HepG2 (cell line): ENCODE measurements at regions not wholly inside any gene's neighbourhood (a gene's known extent, or its start where the extent isn't known, plus 50 kb on each side); places are given as distances from the start of the nearest gene placed in this dataset.

Experiments used
- ATAC-seq: fragments of 200-7000 bp; cut with Tn5 transposase; 3 replicates; pipeline ENCODE4 v1.9.1; 2020; ENCODE audit warnings: mild to moderate bottlenecking, moderate library complexity
- BruUV-seq: library from RNA; stranded (reverse); fragments of 400-500 nt; replicated peaks from 2 replicates; lab custom pipeline; 2021; lab: Mats Ljungman, UMichigan
- CTCF ChIA-PET: fragments of 300-600 bp; formaldehyde crosslinking; extraction: SDS; loops from one replicate; lab custom pipeline; 2021; ENCODE audit warnings: low total read pairs, inconsistent platforms, low intra/inter-chr PET ratio; lab: Yijun Ruan, JAX
- POLR2A ChIA-PET: fragments of 350-600 bp; sonication (Branson Sonifier 250); formaldehyde crosslinking; loops from one replicate; lab custom pipeline; 2020; ENCODE audit warnings: antibody characterized with exemption, inconsistent platforms; lab: Yijun Ruan, JAX
- DNase-seq: peaks from one replicate; pipeline ENCODE4 v3.0.0-alpha.2; 2015; ENCODE audit warnings: low spot score
- FAIRE-seq: peaks from 3 replicates; lab custom pipeline; 2011; peaks lifted over from hg19 to GRCh38; lab: Jason Lieb, UNC
- H2AFZ ChIP-seq: one replicate; pipeline ENCODE4 v1.6.1; 2011; ENCODE audit warnings: low read length, inconsistent platforms
- H3K27ac ChIP-seq: fragments of 300-600 bp; 3 replicates; pipeline ENCODE4 v1.8.0; 2011; ENCODE audit warnings: mixed run types, mild to moderate bottlenecking, mixed read lengths, low read length, inconsistent platforms; ENCODE audit not compliant: insufficient read depth; ENCODE audit errors: extremely low read length
- H3K27me3 ChIP-seq, 2 experiments: fragments of 200-600 bp in 1 of 2; 2 replicates in 1 of 2; 3 replicates in 1 of 2; pipeline versions ENCODE4 v1.6.0 to v1.8.0; 2011; ENCODE audit warnings: low read length in 2 of 2, mild to moderate bottlenecking in 2 of 2, moderate library complexity in 2 of 2, inconsistent platforms in 1 of 2; ENCODE audit not compliant: insufficient read depth in 2 of 2, control insufficient read depth in 1 of 2
- H3K36me3 ChIP-seq, 2 experiments: fragments of 200-600 bp in 1 of 2; replicated peaks in 1 of 2; 2 replicates in 1 of 2; 3 replicates in 1 of 2; pipeline versions ENCODE4 v1.5.1 to v1.8.0; 2011; ENCODE audit warnings: low read length in 2 of 2, inconsistent platforms in 1 of 2; ENCODE audit not compliant: insufficient read depth in 2 of 2, control insufficient read depth in 1 of 2
- H3K4me1 ChIP-seq: 2 replicates; pipeline ENCODE4 v1.5.1; 2012; ENCODE audit warnings: low read length, inconsistent platforms; ENCODE audit not compliant: insufficient read depth
- H3K4me2 ChIP-seq: 2 replicates; pipeline ENCODE4 v1.6.0; 2011; ENCODE audit warnings: low read depth, low read length, inconsistent platforms
- H3K4me3 ChIP-seq, 3 experiments: fragments of 200-600 bp in 1 of 3; sonication (generic), shearing (Covaris generic) in 1 of 3; replicated peaks in 1 of 3; 2 replicates each; pipeline ENCODE4 v1.5.1; 2011 to 2016; ENCODE audit warnings: low read length in 3 of 3, inconsistent platforms in 2 of 3, low read depth in 2 of 3, mild to moderate bottlenecking in 2 of 3, control low read depth in 1 of 3, mixed read lengths in 1 of 3; ENCODE audit not compliant: insufficient read depth in 1 of 3
- H3K79me2 ChIP-seq: one replicate; pipeline ENCODE4 v1.6.1; 2011; ENCODE audit warnings: low read length, inconsistent platforms; ENCODE audit not compliant: insufficient read depth
- H3K9ac ChIP-seq: 2 replicates; pipeline ENCODE4 v1.6.0; 2011; ENCODE audit warnings: mild to moderate bottlenecking, low read depth, low read length, inconsistent platforms; ENCODE audit not compliant: insufficient read depth
- H3K9me3 ChIP-seq: 2 replicates; pipeline ENCODE4 v1.5.1; 2012; ENCODE audit warnings: mild to moderate bottlenecking, low read length
- H4K20me1 ChIP-seq: 2 replicates; pipeline ENCODE4 v1.6.0; 2011; ENCODE audit warnings: inconsistent platforms, mild to moderate bottlenecking, low read length, moderate library complexity; ENCODE audit not compliant: insufficient read depth
- BRF2 ChIP-seq: sonication (generic); formaldehyde crosslinking; IDR thresholded peaks from 2 replicates; pipeline ENCODE4 v1.8.1; 2022; ENCODE audit warnings: mild to moderate bottlenecking, missing genetic modification reagents
- FOXO1 ChIP-seq: sonication (generic); formaldehyde crosslinking; IDR thresholded peaks from 2 replicates; pipeline ENCODE4 v1.4.0; 2020; ENCODE audit warnings: missing genetic modification reagents
- GFI1 ChIP-seq: sonication (generic); formaldehyde crosslinking; IDR thresholded peaks from 2 replicates; pipeline ENCODE4 v1.5.0; 2020; ENCODE audit warnings: missing genetic modification reagents, mild to moderate bottlenecking, borderline replicate concordance
- GLI4 ChIP-seq: sonication (generic); formaldehyde crosslinking; IDR thresholded peaks from 2 replicates; pipeline ENCODE4 v1.5.1; 2020; ENCODE audit warnings: missing genetic modification reagents, mild to moderate bottlenecking, moderate library complexity, borderline replicate concordance
- HDAC6 ChIP-seq: fragments of 200-600 bp; sonication (generic); IDR thresholded peaks from 2 replicates; pipeline ENCODE4 v1.7.0; 2017; ENCODE audit warnings: mild to moderate bottlenecking, antibody characterized with exemption, low read length, low read depth
- KAT7 ChIP-seq: IDR thresholded peaks from 2 replicates; pipeline ENCODE4 v1.6.1; 2018; ENCODE audit warnings: borderline replicate concordance, missing compliant biosample characterization
- MLLT10 ChIP-seq: sonication (generic); formaldehyde crosslinking; IDR thresholded peaks from 2 replicates; pipeline ENCODE4 v1.4.0; 2020; ENCODE audit warnings: missing genetic modification reagents
- NCOA1 ChIP-seq: sonication (generic); formaldehyde crosslinking; IDR thresholded peaks from 2 replicates; pipeline ENCODE4 v1.9.0; 2021; ENCODE audit warnings: missing genetic modification reagents
- NFE2 ChIP-seq: sonication (generic); formaldehyde crosslinking; IDR thresholded peaks from 2 replicates; pipeline ENCODE4 v1.4.0; 2020; ENCODE audit warnings: missing genetic modification reagents
- SCMH1 ChIP-seq: sonication (generic); formaldehyde crosslinking; IDR thresholded peaks from 2 replicates; pipeline ENCODE4 v1.9.0; 2021; ENCODE audit warnings: missing genetic modification reagents, mild to moderate bottlenecking, borderline replicate concordance
- SYNCRIP ChIP-seq: fragments of 200-400 bp; formaldehyde crosslinking; IDR thresholded peaks from 2 replicates; pipeline ENCODE4 v1.6.1; 2018; ENCODE audit warnings: mild to moderate bottlenecking, low read depth, low read length; ENCODE audit not compliant: insufficient read depth
- TSC22D2 ChIP-seq: sonication (generic); formaldehyde crosslinking; IDR thresholded peaks from 2 replicates; pipeline ENCODE4 v1.5.1; 2020; ENCODE audit warnings: missing genetic modification reagents, mild to moderate bottlenecking, borderline replicate concordance
- U2AF2 ChIP-seq: fragments of 200-400 bp; formaldehyde crosslinking; IDR thresholded peaks from 2 replicates; pipeline ENCODE4 v1.6.1; 2017; ENCODE audit warnings: low read depth, mild to moderate bottlenecking, low read length
- ZNF276 ChIP-seq: sonication (generic); formaldehyde crosslinking; IDR thresholded peaks from 2 replicates; pipeline ENCODE4 v1.4.0; 2020; ENCODE audit warnings: mild to moderate bottlenecking, low read depth, missing genetic modification reagents
- ZNF383 ChIP-seq: sonication (generic); formaldehyde crosslinking; IDR thresholded peaks from 2 replicates; pipeline ENCODE4 v1.4.0; 2020; ENCODE audit warnings: missing genetic modification reagents, mild to moderate bottlenecking, borderline replicate concordance
- ZNF446 ChIP-seq: sonication (generic); formaldehyde crosslinking; IDR thresholded peaks from 2 replicates; pipeline ENCODE4 v1.5.0; 2020; ENCODE audit warnings: mild to moderate bottlenecking, missing genetic modification reagents
- WGBS: methylation state at CpG from one replicate; pipeline ENCODE4 v1.1.6; 2017; ENCODE audit warnings: low lambda C conversion rate; 5-methylcytosine and 5-hydroxymethylcytosine counted together
- in situ Hi-C: cut with HindIII; loops from 2 replicates; pipeline ENCODE4 v1.10.0; 2017; ENCODE audit warnings: low pct_unique_long_range_greater_than_20kb; ENCODE audit not compliant: extremely low pct_ligation_motif_present
- intact Hi-C: fragments of 100-400 bp; cut with micrococcal nuclease; formaldehyde crosslinking; loops from one replicate; pipeline ENCODE4 v1.10.0; 2022; ENCODE audit not compliant: unreplicated experiment
- TF ChIP-seq, protein P1 (sequence below): sonication (generic); formaldehyde crosslinking; IDR thresholded peaks from 2 replicates; pipeline ENCODE4 v1.5.1; 2020; ENCODE audit warnings: missing genetic modification reagents, mild to moderate bottlenecking, borderline replicate concordance

GRCh38 chr7:1316086-1316485, 83.4 kb downstream of the UNCX start:
- no peaks in the 10 kb centered on the region for H3K9me3 ChIP-seq
- DNase-seq, result no peak
- intact Hi-C loops (no loop called here), in situ Hi-C loops (no loop called here)
- H3K27ac ChIP-seq, result no peak overlapping the region
- POLR2A ChIA-PET, result no interaction called here
- H3K4me3 ChIP-seq, result no peak overlapping the region
- H4K20me1 ChIP-seq, result no peaks in the 10 kb centered on the region
- TF ChIP-seq MLLT10 (no peak), BRF2 (CRISPR knock-in tag) (no peak), GLI4 (CRISPR knock-in tag) (no peak), ZNF276 (no peak), KAT7 (CRISPR knock-in tag) (no peak), NFE2 (no peak), NCOA1 (CRISPR knock-in tag) (no peak), FOXO1 (CRISPR knock-in tag) (no peak), GFI1 (CRISPR knock-in tag) (no peak), ZNF446 (CRISPR knock-in tag) (no peak), SCMH1 (no peak), HDAC6 (no peak), ZNF383 (CRISPR knock-in tag) (no peak), U2AF2 (no peak), TSC22D2 (CRISPR knock-in tag) (no peak), SYNCRIP (no peak)
- TF ChIP-seq, protein P1, sequence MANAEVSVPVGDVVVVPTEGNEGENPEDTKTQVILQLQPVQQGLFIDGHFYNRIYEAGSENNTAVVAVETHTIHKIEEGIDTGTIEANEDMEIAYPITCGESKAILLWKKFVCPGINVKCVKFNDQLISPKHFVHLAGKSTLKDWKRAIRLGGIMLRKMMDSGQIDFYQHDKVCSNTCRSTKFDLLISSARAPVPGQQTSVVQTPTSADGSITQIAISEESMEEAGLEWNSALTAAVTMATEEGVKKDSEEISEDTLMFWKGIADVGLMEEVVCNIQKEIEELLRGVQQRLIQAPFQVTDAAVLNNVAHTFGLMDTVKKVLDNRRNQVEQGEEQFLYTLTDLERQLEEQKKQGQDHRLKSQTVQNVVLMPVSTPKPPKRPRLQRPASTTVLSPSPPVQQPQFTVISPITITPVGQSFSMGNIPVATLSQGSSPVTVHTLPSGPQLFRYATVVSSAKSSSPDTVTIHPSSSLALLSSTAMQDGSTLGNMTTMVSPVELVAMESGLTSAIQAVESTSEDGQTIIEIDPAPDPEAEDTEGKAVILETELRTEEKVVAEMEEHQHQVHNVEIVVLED (CRISPR knock-in tag), result no peak
- TF ChIP-seq, all 625 proteins: peak for 0
- FAIRE-seq (no peak), ATAC-seq (no peak)
- H3K9ac ChIP-seq, result no peak overlapping the region
- H3K79me2 ChIP-seq, result no peaks in the 10 kb centered on the region
- H2AFZ ChIP-seq, result no peak overlapping the region
- no TSS peak for BruUV-seq
- peaks cover 6% of the 10 kb centered on the region; the same call in 1 of the 2 replicates for H3K4me1 ChIP-seq
- CTCF ChIA-PET, result no interaction called here
- H3K27me3 ChIP-seq, result peaks cover 5 to 37% of the 10 kb centered on the region in 2 experiments; a peak in 3 of 5 replicates
- 55% methylated on average over 10 of the region's 10 CpGs for WGBS
- no peak overlapping the region for H3K4me2 ChIP-seq
- no peaks in the 10 kb centered on the region for H3K36me3 ChIP-seq
